H1 (cell line): ENCODE measurements at regions not wholly inside any gene's neighbourhood (a gene's known extent, or its start where the extent isn't known, plus 50 kb on each side); places are given as distances from the start of the nearest gene placed in this dataset.

Source experiments
- CTCF ChIA-PET: fragments of 300-600 bp; sonication (Branson Sonifier 250); formaldehyde crosslinking; loops from one replicate; lab custom pipeline; 2021; ENCODE audit not compliant: partially characterized antibody; lab: Charles Lee
- POLR2A ChIA-PET: fragments of 300-600 bp; sonication (Branson Sonifier 250); formaldehyde crosslinking; loops from one replicate; lab custom pipeline; 2021; ENCODE audit warnings: inconsistent platforms; ENCODE audit not compliant: partially characterized antibody; lab: Charles Lee
- DNase-seq, 2 experiments: peaks; one replicate each; pipeline versions ENCODE4 v3.0.0 to v3.0.0-alpha.2; 2010 to 2022; ENCODE audit warnings: low spot score in 2 of 2, low read depth in 1 of 2, mixed read lengths in 1 of 2
- FAIRE-seq: peaks from 2 replicates; lab custom pipeline; 2011; peaks lifted over from hg19 to GRCh38; lab: Jason Lieb, UNC
- H2AFZ ChIP-seq: 2 replicates; pipeline ENCODE4 v1.8.1; 2012; ENCODE audit warnings: low read length, inconsistent platforms
- H2AK5ac ChIP-seq: 2 replicates; pipeline ENCODE4 v1.6.1; 2013; ENCODE audit warnings: low read depth, low read length
- H2BK120ac ChIP-seq: replicated peaks from 2 replicates; pipeline ENCODE3; 2013; ENCODE audit warnings: low read depth, low read length, inconsistent platforms
- H2BK12ac ChIP-seq: 2 replicates; pipeline ENCODE4 v1.6.1; 2013; ENCODE audit warnings: low read depth, low read length
- H2BK15ac ChIP-seq: 2 replicates; pipeline ENCODE4 v1.6.1; 2013; ENCODE audit warnings: low read length
- H2BK20ac ChIP-seq: 2 replicates; pipeline ENCODE4 v1.6.1; 2013; ENCODE audit warnings: low read length
- H2BK5ac ChIP-seq: 2 replicates; pipeline ENCODE4 v1.6.1; 2013; ENCODE audit warnings: low read depth, low read length
- H3K14ac ChIP-seq: 2 replicates; pipeline ENCODE4 v1.6.1; 2013; ENCODE audit warnings: inconsistent platforms; ENCODE audit not compliant: insufficient read length
- H3K18ac ChIP-seq: 2 replicates; pipeline ENCODE4 v1.6.1; 2013; ENCODE audit warnings: low read length; ENCODE audit errors: extremely low read depth
- H3K23ac ChIP-seq: 2 replicates; pipeline ENCODE4 v1.6.1; 2013; ENCODE audit warnings: inconsistent platforms; ENCODE audit not compliant: insufficient read length
- H3K23me2 ChIP-seq: 2 replicates; pipeline ENCODE4 v1.6.1; 2013; ENCODE audit warnings: low read depth, low read length
- H3K27ac ChIP-seq: 2 replicates; pipeline ENCODE4 v1.6.1; 2011; ENCODE audit warnings: low read depth, low read length, inconsistent platforms
- H3K27me3 ChIP-seq, 4 experiments: replicated peaks in 1 of 4; 1 replicate in 1 of 4; 2 replicates in 3 of 4; pipeline versions ENCODE4 v1.6.1 to v1.8.1; 2011 to 2013; ENCODE audit warnings: low read length in 3 of 4, mild to moderate bottlenecking in 3 of 4, inconsistent platforms in 2 of 4, mixed read lengths in 2 of 4, moderate library complexity in 1 of 4; ENCODE audit not compliant: control insufficient read depth in 3 of 4, insufficient read depth in 3 of 4; ENCODE audit errors: extremely low read depth in 1 of 4
- H3K36me3 ChIP-seq, 4 experiments: 2 replicates each; pipeline versions ENCODE4 v1.6.1 to v1.8.1; 2011 to 2013; ENCODE audit warnings: mild to moderate bottlenecking in 4 of 4, low read length in 3 of 4, moderate library complexity in 2 of 4, control low read depth in 1 of 4, inconsistent platforms in 1 of 4; ENCODE audit not compliant: insufficient read depth in 4 of 4, control insufficient read depth in 2 of 4
- H3K4ac ChIP-seq: replicated peaks from 2 replicates; pipeline ENCODE3; 2013; ENCODE audit warnings: low read length, low read depth, mixed read lengths, inconsistent platforms; ENCODE audit not compliant: insufficient read length
- H3K4me1 ChIP-seq, 4 experiments: replicated peaks in 1 of 4; 1 replicate in 1 of 4; 2 replicates in 3 of 4; pipeline versions ENCODE4 v1.6.1 to v1.8.1; 2011 to 2013; ENCODE audit warnings: low read length in 3 of 4, inconsistent platforms in 2 of 4, mixed read lengths in 1 of 4; ENCODE audit not compliant: insufficient read depth in 4 of 4, control insufficient read depth in 3 of 4
- H3K4me2 ChIP-seq, 2 experiments: 2 replicates each; pipeline versions ENCODE4 v1.6.1 to v1.8.1; 2011 to 2013; ENCODE audit warnings: low read depth in 2 of 2, low read length in 2 of 2, control low read depth in 1 of 2, inconsistent platforms in 1 of 2, mild to moderate bottlenecking in 1 of 2; ENCODE audit not compliant: insufficient read depth in 1 of 2
- H3K4me3 ChIP-seq, 4 experiments: fragments of 200-600, 300-600 bp in 1 of 4; sonication (generic), shearing (Covaris generic), sonication (Bioruptor Twin) in 1 of 4; 2 replicates each; pipeline versions ENCODE4 v1.5.1 to v1.8.1; 2011 to 2016; ENCODE audit warnings: low read length in 4 of 4, low read depth in 3 of 4, control low read depth in 2 of 4, inconsistent platforms in 2 of 4, mild to moderate bottlenecking in 2 of 4, mixed read lengths in 1 of 4, moderate library complexity in 1 of 4; ENCODE audit not compliant: insufficient read depth in 2 of 4; ENCODE audit errors: extremely low read depth in 1 of 4
- H3K56ac ChIP-seq: replicated peaks from 2 replicates; pipeline ENCODE3; 2013; ENCODE audit warnings: low read depth, mild to moderate bottlenecking, mixed read lengths, low read length, inconsistent platforms; ENCODE audit not compliant: insufficient read length
- H3K79me1 ChIP-seq: 2 replicates; pipeline ENCODE4 v1.6.1; 2013; ENCODE audit warnings: low read depth, low read length, control low read depth
- H3K79me2 ChIP-seq, 2 experiments: 2 replicates each; pipeline versions ENCODE4 v1.6.1 to v1.8.1; 2012 to 2013; ENCODE audit warnings: low read length in 2 of 2, mild to moderate bottlenecking in 2 of 2, inconsistent platforms in 1 of 2; ENCODE audit not compliant: insufficient read depth in 2 of 2, control insufficient read depth in 1 of 2
- H3K9ac ChIP-seq, 4 experiments: replicated peaks in 1 of 4; 1 replicate in 1 of 4; 2 replicates in 3 of 4; pipeline versions ENCODE4 v1.6.1 to v1.8.1; 2011 to 2013; ENCODE audit warnings: low read depth in 3 of 4, low read length in 3 of 4, control low read depth in 2 of 4, mild to moderate bottlenecking in 2 of 4, moderate library complexity in 2 of 4, inconsistent platforms in 1 of 4; ENCODE audit errors: extremely low read depth in 1 of 4
- H3K9me3 ChIP-seq, 2 experiments: 2 replicates each; pipeline versions ENCODE4 v1.6.1 to v1.8.1; 2012 to 2013; ENCODE audit warnings: mild to moderate bottlenecking in 2 of 2, moderate library complexity in 2 of 2, control low read depth in 1 of 2, inconsistent platforms in 1 of 2, low read depth in 1 of 2, low read length in 1 of 2, mixed read lengths in 1 of 2; ENCODE audit not compliant: insufficient read depth in 2 of 2
- H4K20me1 ChIP-seq, 2 experiments: replicated peaks in 1 of 2; 2 replicates each; pipeline versions ENCODE3 to v1.8.1; 2011 to 2013; ENCODE audit warnings: inconsistent platforms in 2 of 2, low read length in 2 of 2, mild to moderate bottlenecking in 1 of 2; ENCODE audit not compliant: insufficient read depth in 2 of 2, control insufficient read depth in 1 of 2
- H4K5ac ChIP-seq: 2 replicates; pipeline ENCODE4 v1.6.1; 2013; ENCODE audit warnings: low read length, low read depth, mixed read lengths, inconsistent platforms; ENCODE audit not compliant: insufficient read length
- H4K8ac ChIP-seq: 2 replicates; pipeline ENCODE4 v1.8.0; 2013; ENCODE audit warnings: mild to moderate bottlenecking, moderate library complexity, low read length, inconsistent platforms; ENCODE audit not compliant: insufficient read depth; ENCODE audit errors: extremely low read depth
- H4K91ac ChIP-seq: replicated peaks from 2 replicates; pipeline ENCODE3; 2013; ENCODE audit warnings: low read length, mixed read lengths, inconsistent platforms; ENCODE audit not compliant: insufficient read length
- BRCA1 ChIP-seq: IDR thresholded peaks from 2 replicates; pipeline ENCODE4 v1.6.1; 2012; ENCODE audit warnings: low read depth, low read length, improper control_type of control experiment
- TBP ChIP-seq: IDR thresholded peaks from 2 replicates; pipeline ENCODE4 v1.6.1; 2011; ENCODE audit warnings: low read depth, low read length, improper control_type of control experiment
- WGBS, 2 experiments: shearing (Covaris generic) in 1 of 2; methylation state at CpG; one replicate each; pipeline versions ENCODE4 v1.1.6 to v1.1.7; 2013 to 2015; ENCODE audit warnings: low lambda C conversion rate in 2 of 2, mixed read lengths in 2 of 2, inconsistent platforms in 1 of 2, low coverage in 1 of 2, missing lambda C conversion rate in 1 of 2; ENCODE audit not compliant: insufficient replicate concordance in 2 of 2, insufficient coverage in 1 of 2, insufficient read length in 1 of 2; ENCODE audit errors: extremely low coverage in 1 of 2, missing lambda C conversion rate in 1 of 2; 5-methylcytosine and 5-hydroxymethylcytosine counted together

DNA sequence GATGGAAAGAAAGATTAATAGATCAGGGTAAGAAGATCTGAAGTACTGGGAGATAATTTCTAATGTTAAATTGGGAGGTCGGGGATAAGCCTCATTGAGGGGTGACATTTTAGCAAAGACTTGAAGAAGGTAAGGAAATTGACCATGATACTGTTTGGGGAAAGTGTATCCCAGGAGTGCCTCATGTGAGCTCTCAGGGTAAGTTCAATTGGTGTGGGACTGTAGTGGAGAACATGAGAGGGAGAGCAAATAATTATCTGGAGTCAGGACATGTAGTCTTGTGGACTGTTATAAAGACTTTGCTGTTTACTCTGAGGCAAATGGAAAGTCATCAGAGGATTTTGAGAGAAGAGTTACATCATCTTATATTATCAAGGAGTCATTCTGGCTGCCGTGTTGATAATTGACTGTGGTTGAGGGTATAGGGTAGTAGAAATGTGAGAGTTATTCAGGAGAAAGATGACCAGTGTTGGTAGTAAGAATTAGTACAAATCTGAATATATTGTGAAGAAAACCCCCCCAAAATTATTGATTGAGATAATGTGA, 624.4 kb downstream of the ADCYAP1 start:
- Histone ChIP-seq H3K79me1 (no peaks in the 10 kb centered on the region), H4K91ac (no peak overlapping the region), H2BK5ac (no peak overlapping the region), H3K23me2 (no peaks in the 10 kb centered on the region), H2BK12ac (no peak overlapping the region), H3K56ac (no peak overlapping the region), H3K18ac (no peak overlapping the region), H2AFZ (no peak overlapping the region), H2BK20ac (no peak overlapping the region), H3K9me3 (no peaks in the 10 kb centered on the region; a peak in 1 of 4 replicates), H4K8ac (no peak overlapping the region; the same call in 1 of the 2 replicates), H3K14ac (no peak overlapping the region), H3K23ac (no peak overlapping the region), H2AK5ac (no peak overlapping the region), H3K4ac (no peak overlapping the region), H3K27ac (no peak overlapping the region), H3K36me3 (no peaks in the 10 kb centered on the region), H4K5ac (no peak overlapping the region), H3K79me2 (no peaks in the 10 kb centered on the region), H3K27me3 (no peaks in the 10 kb centered on the region), H3K4me2 (no peak overlapping the region), H2BK120ac (no peak overlapping the region), H2BK15ac (no peak overlapping the region), H3K9ac (no peak overlapping the region), H3K4me1 (0 out of 7 replicates have a peak, but pooled peaks cover 0 to 2% (median 0%) of the 10 kb centered on the region in 4 experiments), H4K20me1 (no peaks in the 10 kb centered on the region), H3K4me3 (no peak overlapping the region)
- DNase-seq (no peak), FAIRE-seq (no peak)
- TF ChIP-seq TBP (no peak), BRCA1 (no peak)
- CTCF ChIA-PET, result no interaction called here
- POLR2A ChIA-PET, result no interaction called here
- WGBS, 2 experiments, result 96% methylated on average over 2 of the region's 2 CpGs; no CpG with 5 or more reads in 1 of the 2 experiments
